ENCODE measurements at regions not wholly inside any gene's neighbourhood (a gene's known extent, or its start where the extent isn't known, plus 50 kb on each side); places are given as distances from the start of the nearest gene placed in this dataset.

DNA sequence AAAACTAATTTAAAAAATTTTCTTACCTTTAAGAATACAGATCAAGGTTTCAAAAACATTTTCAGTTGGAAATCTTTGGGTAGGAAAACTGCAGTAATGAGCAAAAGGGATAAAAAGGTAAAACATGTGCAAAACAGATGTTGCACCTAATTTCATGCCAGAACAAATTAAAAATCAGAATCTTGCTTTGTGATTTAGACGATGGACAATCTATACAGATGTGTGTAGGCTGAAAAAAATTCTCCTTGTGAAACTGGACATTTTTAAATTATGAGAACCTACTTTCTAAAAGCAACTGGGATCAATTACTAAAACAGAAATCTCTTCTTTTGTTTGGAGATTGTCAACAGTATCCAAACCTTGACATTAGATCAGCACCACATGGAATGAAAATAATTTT is 183.2 kb upstream of the ITGA4 start:
- no peak overlapping the region for H3K9ac ChIP-seq (ENCODE audit: low read length)
- H3K27ac Mint-ChIP-seq (ENCODE audit: unreplicated experiment) = no peak overlapping the region
- FAIRE-seq (no peak), DNase-seq (ENCODE audit: low read depth) (no peak)
- H3K79me2 ChIP-seq (ENCODE audit: insufficient read depth, low read length) = no peaks in the 10 kb centered on the region
- H3K27me3 ChIP-seq (ENCODE audit: insufficient read depth, low read length) = no peaks in the 10 kb centered on the region
- H3K4me1 Mint-ChIP-seq (ENCODE audit: low read depth, unreplicated experiment) = no peaks in the 10 kb centered on the region
- H3K9me3 ChIP-seq (ENCODE audit: insufficient read depth, low read depth, low read length) = no peaks in the 10 kb centered on the region
- H3K4me3 Mint-ChIP-seq (ENCODE audit: unreplicated experiment) = no peak overlapping the region
- no peaks in the 10 kb centered on the region for H3K36me3 Mint-ChIP-seq (ENCODE audit: low read depth, unreplicated experiment)
- H3K4me2 ChIP-seq (ENCODE audit: low read length) = no peak overlapping the region
- no peaks in the 10 kb centered on the region for H3K9me3 Mint-ChIP-seq (ENCODE audit: unreplicated experiment)
- H2AFZ ChIP-seq (ENCODE audit: low read depth, low read length) = no peak overlapping the region
- no peaks in the 10 kb centered on the region for H3K36me3 ChIP-seq (ENCODE audit: insufficient read depth, low read length)
- no peaks in the 10 kb centered on the region for H3K4me1 ChIP-seq (ENCODE audit: insufficient read depth, low read length)
- H3K27ac ChIP-seq (ENCODE audit: low read depth, low read length) = no peak overlapping the region
- no peaks in the 10 kb centered on the region for H3K27me3 Mint-ChIP-seq (ENCODE audit: low read depth, unreplicated experiment)
- H4K20me1 ChIP-seq (ENCODE audit: insufficient read depth, low read length) = no peaks in the 10 kb centered on the region
- TF ChIP-seq EZH2 (IDR thresholded peaks at IDR 0.05; ENCODE audit: insufficient read depth, low read length) = no peak
- TF ChIP-seq, protein P1, sequence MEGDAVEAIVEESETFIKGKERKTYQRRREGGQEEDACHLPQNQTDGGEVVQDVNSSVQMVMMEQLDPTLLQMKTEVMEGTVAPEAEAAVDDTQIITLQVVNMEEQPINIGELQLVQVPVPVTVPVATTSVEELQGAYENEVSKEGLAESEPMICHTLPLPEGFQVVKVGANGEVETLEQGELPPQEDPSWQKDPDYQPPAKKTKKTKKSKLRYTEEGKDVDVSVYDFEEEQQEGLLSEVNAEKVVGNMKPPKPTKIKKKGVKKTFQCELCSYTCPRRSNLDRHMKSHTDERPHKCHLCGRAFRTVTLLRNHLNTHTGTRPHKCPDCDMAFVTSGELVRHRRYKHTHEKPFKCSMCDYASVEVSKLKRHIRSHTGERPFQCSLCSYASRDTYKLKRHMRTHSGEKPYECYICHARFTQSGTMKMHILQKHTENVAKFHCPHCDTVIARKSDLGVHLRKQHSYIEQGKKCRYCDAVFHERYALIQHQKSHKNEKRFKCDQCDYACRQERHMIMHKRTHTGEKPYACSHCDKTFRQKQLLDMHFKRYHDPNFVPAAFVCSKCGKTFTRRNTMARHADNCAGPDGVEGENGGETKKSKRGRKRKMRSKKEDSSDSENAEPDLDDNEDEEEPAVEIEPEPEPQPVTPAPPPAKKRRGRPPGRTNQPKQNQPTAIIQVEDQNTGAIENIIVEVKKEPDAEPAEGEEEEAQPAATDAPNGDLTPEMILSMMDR (IDR thresholded peaks at IDR 0.05; ENCODE audit: insufficient read depth, low read depth, low read length) = no peak
- no peak overlapping the region for H3K4me3 ChIP-seq (ENCODE audit: insufficient read depth, low read depth, low read length)

DNA sequence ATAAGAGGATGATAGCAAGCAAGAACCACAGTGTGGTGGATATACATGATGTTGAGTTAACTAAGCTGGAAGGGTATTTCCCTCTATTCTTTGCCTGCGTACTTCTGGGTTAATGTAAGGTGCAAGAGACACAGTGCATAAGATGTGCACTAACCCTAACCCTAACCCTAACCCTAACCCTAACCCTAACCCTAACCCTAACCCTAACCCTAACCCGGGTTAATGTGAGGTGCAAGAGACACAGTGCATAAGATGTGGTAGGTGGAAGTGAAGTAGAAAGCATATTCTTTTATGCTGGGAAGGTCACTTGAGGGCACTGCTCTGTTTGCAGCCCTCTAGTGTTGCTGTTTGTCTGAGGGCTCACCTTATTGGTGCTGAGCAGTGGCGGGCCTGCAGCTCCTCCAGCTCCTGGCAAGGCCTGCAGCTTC is 181.5 kb upstream of the ITGA4 start:
- Histone ChIP-seq H3K9me3 (ENCODE audit: insufficient read depth, low read depth, low read length) (no peaks in the 10 kb centered on the region), H3K27me3 (ENCODE audit: insufficient read depth, low read length) (no peaks in the 10 kb centered on the region), H3K4me1 (ENCODE audit: insufficient read depth, low read length) (no peaks in the 10 kb centered on the region), H3K79me2 (ENCODE audit: insufficient read depth, low read length) (no peaks in the 10 kb centered on the region), H4K20me1 (ENCODE audit: insufficient read depth, low read length) (no peaks in the 10 kb centered on the region), H3K9ac (ENCODE audit: low read length) (no peak overlapping the region), H2AFZ (ENCODE audit: low read depth, low read length) (no peak overlapping the region), H3K36me3 (ENCODE audit: insufficient read depth, low read length) (no peaks in the 10 kb centered on the region), H3K4me2 (ENCODE audit: low read length) (no peak overlapping the region), H3K4me3 (ENCODE audit: insufficient read depth, low read depth, low read length) (no peak overlapping the region), H3K27ac (ENCODE audit: low read depth, low read length) (no peak overlapping the region)
- H3K36me3 Mint-ChIP-seq (ENCODE audit: low read depth, unreplicated experiment) = no peaks in the 10 kb centered on the region
- H3K4me1 Mint-ChIP-seq (ENCODE audit: low read depth, unreplicated experiment) = no peaks in the 10 kb centered on the region
- no peak overlapping the region for H3K27ac Mint-ChIP-seq (ENCODE audit: unreplicated experiment)
- TF ChIP-seq, protein P1 (IDR thresholded peaks at IDR 0.05; ENCODE audit: insufficient read depth, low read depth, low read length) = no peak
- TF ChIP-seq EZH2 (IDR thresholded peaks at IDR 0.05; ENCODE audit: insufficient read depth, low read length) = no peak
- H3K9me3 Mint-ChIP-seq (ENCODE audit: unreplicated experiment) = no peaks in the 10 kb centered on the region
- DNase-seq (ENCODE audit: low read depth) (no peak), FAIRE-seq (no peak)
- no peaks in the 10 kb centered on the region for H3K27me3 Mint-ChIP-seq (ENCODE audit: low read depth, unreplicated experiment)
- H3K4me3 Mint-ChIP-seq (ENCODE audit: unreplicated experiment) = no peak overlapping the region

- Mint-ChIP-seq H3K9me3 (ENCODE audit: unreplicated experiment) (no peaks in the 10 kb centered on the region), H3K36me3 (ENCODE audit: low read depth, unreplicated experiment) (no peaks in the 10 kb centered on the region), H3K4me3 (ENCODE audit: unreplicated experiment) (no peak overlapping the region), H3K27ac (ENCODE audit: unreplicated experiment) (no peak overlapping the region), H3K27me3 (ENCODE audit: low read depth, unreplicated experiment) (no peaks in the 10 kb centered on the region), H3K4me1 (ENCODE audit: low read depth, unreplicated experiment) (peaks cover 5% of the 10 kb centered on the region)
- H3K4me1 ChIP-seq (ENCODE audit: insufficient read depth, low read length) = no peaks in the 10 kb centered on the region
- H3K27ac ChIP-seq (ENCODE audit: low read depth, low read length) = no peak overlapping the region
- no peak for TF ChIP-seq EZH2 (IDR thresholded peaks at IDR 0.05; ENCODE audit: insufficient read depth, low read length)
- TF ChIP-seq, protein P1 (IDR thresholded peaks at IDR 0.05; ENCODE audit: insufficient read depth, low read depth, low read length) = no peak
- no peak overlapping the region for H3K9ac ChIP-seq (ENCODE audit: low read length)
- no peak overlapping the region for H3K4me2 ChIP-seq (ENCODE audit: low read length)
- H2AFZ ChIP-seq (ENCODE audit: low read depth, low read length) = no peak overlapping the region
- H3K79me2 ChIP-seq (ENCODE audit: insufficient read depth, low read length) = no peaks in the 10 kb centered on the region
- H3K4me3 ChIP-seq (ENCODE audit: insufficient read depth, low read depth, low read length) = no peak overlapping the region
- H4K20me1 ChIP-seq (ENCODE audit: insufficient read depth, low read length) = no peaks in the 10 kb centered on the region
- H3K36me3 ChIP-seq (ENCODE audit: insufficient read depth, low read length) = no peaks in the 10 kb centered on the region
- FAIRE-seq = no peak
- no peaks in the 10 kb centered on the region for H3K9me3 ChIP-seq (ENCODE audit: insufficient read depth, low read depth, low read length)
- peak; percentile 44 for DNase-seq (ENCODE audit: low read depth)
- H3K27me3 ChIP-seq (ENCODE audit: insufficient read depth, low read length) = no peaks in the 10 kb centered on the region
Measured at GRCh38 chr2:181281206-181281832, 175.9 kb upstream of the ITGA4 start.

Data from astrocyte (in vitro differentiated cells and primary cell).